ENCODE measurements at regions not wholly inside any gene's neighbourhood (a gene's known extent, or its start where the extent isn't known, plus 50 kb on each side); places are given as distances from the start of the nearest gene placed in this dataset.
A peak's percentile ranks its signal among the peaks of the same experiment; 100 is the strongest.

DNA sequence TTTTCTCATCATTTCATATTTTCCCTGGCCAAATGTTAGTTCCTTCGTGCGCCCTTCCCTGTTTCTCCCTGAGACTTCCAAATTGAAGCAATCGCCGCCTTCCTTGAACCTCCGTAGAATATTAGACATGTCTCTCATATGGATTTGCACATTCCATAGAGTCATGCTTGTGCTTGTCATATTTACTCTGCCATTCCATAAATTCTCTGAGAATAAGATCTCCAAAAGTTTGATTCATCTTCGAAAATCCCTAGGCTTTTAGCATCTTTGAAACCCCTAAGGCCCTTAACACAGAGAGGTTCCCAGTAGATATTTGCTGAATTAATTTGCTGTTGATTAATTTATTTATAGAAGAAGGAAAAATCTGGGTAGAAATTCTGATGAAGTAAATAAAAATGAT, 202.2 kb upstream of the PIK3C3 start:
- no peak for DNase-seq

DNA sequence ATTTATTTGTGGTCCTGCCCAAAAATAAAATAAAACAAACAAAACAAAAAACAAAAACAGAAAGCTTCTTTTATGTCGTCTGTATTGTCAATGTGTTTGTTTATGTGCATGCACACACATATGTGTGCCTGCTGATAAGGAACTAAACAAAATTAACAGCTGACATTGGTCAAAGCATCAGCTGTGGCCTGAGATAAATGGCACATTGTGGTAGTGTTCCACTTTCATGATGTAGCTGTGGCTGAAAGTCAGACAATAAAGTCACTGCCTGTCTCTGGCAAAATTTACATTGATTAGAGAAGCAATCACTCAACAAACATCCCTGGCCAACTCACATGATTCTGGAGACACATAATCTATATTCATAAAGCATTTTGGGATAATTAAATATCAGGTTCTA, 203.4 kb upstream of the PIK3C3 start:
- DNase-seq, result no peak

- DNase-seq, result no peak
Measured at GRCh38 chr18:41751161-41751560, 203.9 kb upstream of the PIK3C3 start.

- no peak for DNase-seq
Measured at GRCh38 chr18:41747723-41748242, 207.3 kb upstream of the PIK3C3 start.

- peak; percentile 56 for DNase-seq
Measured at GRCh38 chr18:41745166-41746049, 209.6 kb upstream of the PIK3C3 start.

DNA sequence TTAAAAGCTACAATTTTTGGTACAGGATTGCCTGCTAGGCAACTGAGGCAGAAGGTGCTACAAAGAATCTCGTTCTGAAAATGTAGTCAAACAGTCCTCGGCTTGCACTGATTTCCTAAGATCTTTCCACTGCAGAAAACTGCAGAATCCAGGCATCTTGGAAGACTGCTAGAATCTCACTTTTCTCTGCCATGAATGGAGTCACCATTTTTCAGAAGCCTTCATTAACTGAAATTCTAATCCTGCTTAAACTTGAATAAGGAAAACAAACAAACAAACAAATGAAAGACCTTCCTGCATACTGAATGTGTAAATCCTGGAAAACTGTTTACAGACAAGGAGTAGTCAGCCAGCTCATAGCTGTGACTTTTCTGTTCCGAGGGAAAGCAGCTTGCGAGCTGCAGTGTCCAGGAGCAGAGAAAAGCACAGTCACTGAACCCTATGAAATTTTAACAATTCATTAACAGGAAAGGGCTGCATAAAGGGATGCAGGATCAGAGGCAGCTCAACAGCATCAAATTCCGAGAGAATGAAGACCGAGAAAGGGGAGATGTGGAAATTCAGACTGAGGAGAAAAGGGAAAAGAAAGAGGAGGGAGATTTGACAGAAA, 210.5 kb upstream of the PIK3C3 start:
- DNase-seq, result no peak

DNA sequence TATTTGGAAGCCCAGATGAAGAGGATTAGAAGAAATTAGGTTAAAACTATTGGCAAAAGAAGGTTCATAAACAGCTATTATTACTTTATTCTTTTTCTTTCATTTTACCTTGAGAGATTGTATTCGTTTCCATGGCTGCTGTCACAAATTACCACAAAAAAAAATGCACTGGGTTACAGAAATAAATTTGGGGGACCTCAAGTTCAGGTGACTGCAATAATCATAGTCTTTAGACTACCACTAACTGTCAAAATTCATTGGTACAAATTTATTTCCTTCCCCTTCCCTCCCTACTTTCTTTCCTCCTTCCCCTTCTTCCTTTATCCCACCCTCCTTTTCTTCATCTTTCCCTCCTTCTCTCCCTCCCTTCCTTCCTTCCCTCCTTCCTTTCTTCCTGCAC, 217.8 kb upstream of the PIK3C3 start:
- DNase-seq, result no peak

- no peak for DNase-seq
Measured at GRCh38 chr18:41734917-41735316, 220.1 kb upstream of the PIK3C3 start.

DNA sequence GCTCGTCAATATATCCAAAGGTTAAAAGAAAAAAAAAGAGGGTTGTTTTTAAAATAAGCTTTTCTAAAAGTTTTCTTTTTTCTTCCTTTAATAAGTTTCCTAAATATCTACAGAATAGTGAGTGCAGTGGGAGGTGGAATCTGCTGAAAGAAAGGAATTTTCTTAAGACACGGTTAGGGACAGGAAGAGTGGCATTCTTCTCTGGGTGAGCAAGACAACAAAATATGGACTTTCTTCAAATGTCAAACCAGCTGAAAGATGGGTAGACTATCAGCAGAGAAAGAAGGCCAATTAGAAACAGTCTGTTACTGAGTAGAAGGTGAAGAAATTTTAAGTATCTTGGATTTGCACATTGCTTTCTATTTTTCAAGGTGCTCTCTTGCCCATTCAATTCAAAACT, 222.7 kb upstream of the PIK3C3 start:
- DNase-seq, result no peak

DNA sequence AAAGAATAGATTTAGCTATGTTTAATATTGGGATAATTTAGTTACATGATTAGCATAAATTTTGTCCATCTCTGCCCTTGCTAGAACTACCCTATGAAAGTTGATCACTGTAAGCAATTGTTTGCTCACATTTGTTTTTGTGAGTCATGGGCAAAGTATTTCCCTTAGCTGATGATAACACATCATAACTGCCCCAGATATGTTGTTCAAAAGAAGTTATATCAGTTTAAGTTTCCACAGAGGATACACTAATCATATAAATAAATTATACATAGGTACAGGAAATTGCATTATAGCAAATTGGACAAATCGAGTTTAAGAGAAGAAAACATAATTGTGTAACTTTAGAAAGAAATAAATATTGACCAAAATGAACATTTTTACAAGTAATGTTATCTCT, 223.2 kb upstream of the PIK3C3 start:
- no peak for DNase-seq

GRCh38 chr18:41724195-41724594, 230.8 kb upstream of the PIK3C3 start:
- DNase-seq, result no peak

- no peak for DNase-seq
Measured at GRCh38 chr18:41721103-41721790, 233.8 kb upstream of the PIK3C3 start.

- DNase-seq, result no peak
Measured at GRCh38 chr18:41720226-41720625, 234.8 kb upstream of the PIK3C3 start.

- DNase-seq, result no peak
Measured at GRCh38 chr18:41719808-41720207, 235.2 kb upstream of the PIK3C3 start.

DNA sequence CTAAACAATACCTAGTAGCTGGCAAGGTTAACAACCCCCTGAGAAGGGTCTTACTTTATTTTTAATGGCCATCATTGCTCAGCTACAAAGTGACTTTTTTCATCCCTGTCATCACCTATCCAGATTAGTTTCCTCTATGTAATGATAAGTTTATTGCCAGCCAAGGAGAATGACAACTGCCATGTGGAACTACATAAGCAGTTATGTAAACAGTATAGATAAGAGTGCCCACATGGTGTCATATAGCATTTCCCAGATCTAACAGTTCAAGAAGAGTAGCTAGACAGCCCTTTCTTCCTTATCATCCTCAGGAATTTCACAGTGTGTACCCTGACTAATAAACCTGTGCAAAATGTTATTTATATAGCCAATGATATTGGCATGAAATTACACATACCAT, 240.2 kb upstream of the PIK3C3 start:
- no peak for DNase-seq

DNA sequence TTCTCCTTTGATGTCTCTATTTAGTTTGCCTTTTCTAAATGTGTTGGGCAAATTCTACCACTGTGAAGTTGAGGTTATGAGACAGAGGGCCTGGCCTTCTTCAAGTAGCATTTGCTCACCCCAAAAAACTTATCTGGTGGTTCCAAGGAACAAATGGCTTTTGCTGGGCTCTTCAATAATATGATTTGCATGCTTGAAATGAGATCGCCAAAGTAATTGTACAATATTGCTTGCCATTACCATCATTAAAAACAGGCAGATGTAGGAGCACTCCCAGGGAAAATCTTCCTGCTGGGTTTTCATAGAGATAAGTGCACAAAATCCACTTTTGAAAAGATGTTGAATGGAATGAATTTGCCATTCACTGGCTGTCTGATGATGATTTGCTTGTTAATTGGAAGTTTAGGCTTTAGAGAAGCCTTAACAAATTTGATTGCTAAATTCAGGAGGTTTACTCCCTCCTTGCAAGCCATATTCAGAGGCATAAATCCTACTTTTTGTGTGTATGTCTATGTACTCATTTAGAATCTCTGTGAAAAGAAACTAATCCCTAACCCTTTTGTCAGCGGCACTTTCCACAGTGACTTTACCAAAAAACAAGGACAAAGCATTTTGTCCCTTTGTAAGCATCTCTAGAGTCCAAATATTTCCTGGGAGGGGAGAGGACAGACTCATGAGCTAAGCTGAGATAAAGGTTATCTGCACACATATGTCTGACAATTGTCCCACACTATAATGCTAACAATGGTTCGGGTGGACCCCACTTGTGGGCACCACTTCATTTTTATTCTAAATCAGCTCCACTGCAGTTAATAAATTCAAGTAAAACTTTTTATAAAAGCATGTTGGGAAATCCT, 240.8 kb upstream of the PIK3C3 start:
- DNase-seq, result no peak

GRCh38 chr18:41706301-41706700, 248.7 kb upstream of the PIK3C3 start:
- no peak for DNase-seq

GRCh38 chr18:41703744-41704530, 251.1 kb upstream of the PIK3C3 start:
- DNase-seq, result no peak

GRCh38 chr18:41700416-41700815, 254.6 kb upstream of the PIK3C3 start:
- no peak for DNase-seq

- DNase-seq, result no peak
Measured at GRCh38 chr18:41695441-41695840, 259.6 kb upstream of the PIK3C3 start.

GRCh38 chr18:41693008-41693407, 262.0 kb upstream of the PIK3C3 start:
- no peak for DNase-seq

Measured in NCI-H1694 (cell line).